OCI-LY3 (cell line): ENCODE measurements at regions not wholly inside any gene's neighbourhood (a gene's known extent, or its start where the extent isn't known, plus 50 kb on each side); places are given as distances from the start of the nearest gene placed in this dataset.
"Not testable (repeated sequence)": the region's sequence is repeated elsewhere in the genome, so short reads cannot be mapped to it uniquely, and the experiment has no call there.

ENCODE experiments used
- H2AFZ ChIP-seq: fragments of 200-600, 300-600 bp; shearing (Covaris generic); 2 replicates; pipeline ENCODE4 v1.6.0; 2014; ENCODE audit warnings: antibody characterized with exemption, low read depth, low read length
- H3K27ac ChIP-seq: fragments of 200-600, 300-600 bp; sonication (generic); 2 replicates; pipeline ENCODE4 v1.5.1; 2014; ENCODE audit warnings: mild to moderate bottlenecking, low read length, moderate library complexity, mixed read lengths
- H3K27me3 ChIP-seq: fragments of 200-600, 300-600 bp; sonication (generic); 2 replicates; pipeline ENCODE4 v1.6.1; 2014; ENCODE audit warnings: low read depth, low read length, mixed read lengths
- H3K36me3 ChIP-seq: fragments of 200-600, 300-600 bp; sonication (generic); replicated peaks from 2 replicates; pipeline ENCODE3; 2014; ENCODE audit warnings: low read depth, low read length, mixed read lengths
- H3K4me1 ChIP-seq: fragments of 300-600, 200-600 bp; sonication (generic); 2 replicates; pipeline ENCODE4 v1.6.1; 2014; ENCODE audit warnings: low read length, mixed read lengths
- H3K4me2 ChIP-seq: fragments of 200-600, 300-600 bp; sonication (generic); 2 replicates; pipeline ENCODE4 v1.6.1; 2014; ENCODE audit warnings: low read length, mixed read lengths
- H3K4me3 ChIP-seq: fragments of 300-600, 200-600 bp; sonication (generic); 2 replicates; pipeline ENCODE4 v1.5.1; 2014; ENCODE audit warnings: antibody characterized with exemption, mild to moderate bottlenecking, low read length, moderate library complexity
- H3K79me2 ChIP-seq: fragments of 300-600, 200-600 bp; shearing (Covaris generic); 2 replicates; pipeline ENCODE4 v1.6.1; 2014; ENCODE audit warnings: mild to moderate bottlenecking, low read length, mixed read lengths
- H3K9ac ChIP-seq: fragments of 300-600, 200-600 bp; shearing (Covaris generic); 2 replicates; pipeline ENCODE4 v1.6.0; 2014; ENCODE audit warnings: mild to moderate bottlenecking, low read length, moderate library complexity
- H3K9me3 ChIP-seq: fragments of 200-600, 300-600 bp; shearing (Covaris generic); 2 replicates; pipeline ENCODE4 v1.6.1; 2014; ENCODE audit warnings: low read length, mixed read lengths; ENCODE audit not compliant: insufficient read depth
- H4K20me1 ChIP-seq: fragments of 200-600, 300-600 bp; sonication (generic); 2 replicates; pipeline ENCODE4 v1.6.1; 2016; ENCODE audit warnings: low read length, mixed read lengths; ENCODE audit not compliant: insufficient read depth
- CTCF ChIP-seq: fragments of 200-600, 300-600 bp; sonication (generic); IDR thresholded peaks from 2 replicates; pipeline ENCODE4 v1.5.1; 2014; ENCODE audit warnings: antibody characterized with exemption, low read length, low read depth
- EZH2phosphoT487 ChIP-seq: fragments of 200-600 bp; shearing (Covaris generic); IDR thresholded peaks from 2 replicates; pipeline ENCODE4 v1.6.1; 2018; ENCODE audit warnings: antibody characterized with exemption, mixed run types, low read depth

GRCh38 chrX:27163236-27163635 is 299.9 kb downstream of the PPP4R3C start:
- H3K79me2 ChIP-seq, result no peaks in the 10 kb centered on the region
- H3K27me3 ChIP-seq, result no peaks in the 10 kb centered on the region
- H3K9me3 ChIP-seq, result no peaks in the 10 kb centered on the region
- no peak overlapping the region for H3K27ac ChIP-seq
- no peak overlapping the region for H3K4me3 ChIP-seq
- H3K4me2 ChIP-seq, result no peak overlapping the region
- H3K4me1 ChIP-seq, result no peaks in the 10 kb centered on the region
- no peaks in the 10 kb centered on the region for H3K36me3 ChIP-seq
- TF ChIP-seq EZH2phosphoT487 (no peak), CTCF (no peak)
- H2AFZ ChIP-seq, result no peak overlapping the region
- no peaks in the 10 kb centered on the region for H4K20me1 ChIP-seq
- no peak overlapping the region for H3K9ac ChIP-seq

- Histone ChIP-seq H3K27ac (no peak overlapping the region), H3K4me1 (no peaks in the 10 kb centered on the region), H3K4me2 (no peak overlapping the region), H3K4me3 (no peak overlapping the region), H3K79me2 (no peaks in the 10 kb centered on the region), H2AFZ (no peak overlapping the region), H3K9me3 (no peaks in the 10 kb centered on the region), H3K9ac (no peak overlapping the region), H4K20me1 (no peaks in the 10 kb centered on the region), H3K27me3 (no peaks in the 10 kb centered on the region), H3K36me3 (no peaks in the 10 kb centered on the region)
- no peak for TF ChIP-seq CTCF
- no peak for TF ChIP-seq EZH2phosphoT487
Measured at GRCh38 chrX:27162496-27162895, 300.6 kb downstream of the PPP4R3C start.

- H3K4me3 ChIP-seq, H3K9ac ChIP-seq, H3K4me1 ChIP-seq, H3K4me2 ChIP-seq, H2AFZ ChIP-seq, H3K27ac ChIP-seq, H3K36me3 ChIP-seq, H3K79me2 ChIP-seq, H3K9me3 ChIP-seq, H3K27me3 ChIP-seq, H4K20me1 ChIP-seq: not testable (repeated sequence)
Measured at GRCh38 chrX:27156921-27157320, 306.2 kb downstream of the PPP4R3C start.

GRCh38 chrX:27136325-27136724 is 326.8 kb downstream of the PPP4R3C start:
- no peaks in the 10 kb centered on the region for H3K9me3 ChIP-seq
- no peaks in the 10 kb centered on the region for H3K27me3 ChIP-seq
- H3K4me2 ChIP-seq, result no peak overlapping the region

More at GRCh38 chrX:27136325-27136724, 326.8 kb downstream of the PPP4R3C start:
- TF ChIP-seq CTCF (no peak), EZH2phosphoT487 (no peak)
- Histone ChIP-seq H2AFZ (no peak overlapping the region), H3K4me1 (no peaks in the 10 kb centered on the region), H4K20me1 (no peaks in the 10 kb centered on the region), H3K9ac (no peak overlapping the region), H3K27ac (no peak overlapping the region), H3K79me2 (no peaks in the 10 kb centered on the region), H3K36me3 (no peaks in the 10 kb centered on the region), H3K4me3 (no peak overlapping the region)
